HAP-1 (cell line): ENCODE measurements at regions not wholly inside any gene's neighbourhood (a gene's known extent, or its start where the extent isn't known, plus 50 kb on each side); places are given as distances from the start of the nearest gene placed in this dataset.
"Not testable (repeated sequence)": the region's sequence is repeated elsewhere in the genome, so short reads cannot be mapped to it uniquely, and the experiment has no call there.

ENCODE experiments used
- DNase-seq, 2 experiments: peaks; one replicate each; pipeline ENCODE4 v3.0.0-alpha.2; 2016 to 2020; ENCODE audit warnings: low spot score in 2 of 2
- H3K27me3 ChIP-seq: fragments of 250-450 bp; sonication (Bioruptor Pico); 2 replicates; pipeline ENCODE4 v1.5.1; 2020; ENCODE audit warnings: low read depth, mild to moderate bottlenecking, moderate library complexity
- H3K36me3 ChIP-seq: fragments of 250-450 bp; sonication (Bioruptor Pico); replicated peaks from 2 replicates; pipeline ENCODE4 v1.5.1; 2020; ENCODE audit warnings: mild to moderate bottlenecking
- H3K4me1 ChIP-seq: fragments of 250-450 bp; sonication (Bioruptor Pico); 2 replicates; pipeline ENCODE4 v1.5.1; 2020; ENCODE audit warnings: mild to moderate bottlenecking
- H3K4me3 ChIP-seq: fragments of 250-450 bp; sonication (Bioruptor Pico); 2 replicates; pipeline ENCODE4 v1.5.1; 2020; ENCODE audit warnings: mild to moderate bottlenecking, moderate library complexity
- H3K9me3 ChIP-seq: fragments of 250-450 bp; sonication (Bioruptor Pico); 2 replicates; pipeline ENCODE4 v1.5.1; 2020; ENCODE audit warnings: mild to moderate bottlenecking, moderate library complexity
- in situ Hi-C: fragments of 300-500 bp; cut with MboI; formaldehyde crosslinking; loops from 3 replicates; pipeline ENCODE4 v1.14.3; 2020; ENCODE audit warnings: low sequenced_read_pairs, inconsistent platforms, mixed read lengths

GRCh38 chr14:104230946-104231345 is 92.6 kb downstream of the KIF26A start:
- no peak for DNase-seq
- Histone ChIP-seq H3K36me3 (no peaks in the 10 kb centered on the region), H3K9me3 (peaks cover 3% of the 10 kb centered on the region), H3K27me3 (no peaks in the 10 kb centered on the region), H3K4me1 (no peaks in the 10 kb centered on the region), H3K4me3 (no peak overlapping the region)
- in situ Hi-C loops = no loop called here

- no peak for DNase-seq
- Histone ChIP-seq H3K27me3 (no peaks in the 10 kb centered on the region), H3K4me1 (no peaks in the 10 kb centered on the region), H3K36me3 (no peaks in the 10 kb centered on the region), H3K9me3 (peaks cover 3% of the 10 kb centered on the region), H3K4me3 (no peak overlapping the region)
- in situ Hi-C loops = no loop called here
Measured at GRCh38 chr14:104232070-104232484, 93.7 kb downstream of the KIF26A start.

- in situ Hi-C loops, H3K4me3 ChIP-seq, H3K27me3 ChIP-seq, DNase-seq, H3K36me3 ChIP-seq, H3K4me1 ChIP-seq, H3K9me3 ChIP-seq: not testable (repeated sequence)
Measured at GRCh38 chr14:104234007-104234786, 95.8 kb downstream of the KIF26A start.

- Histone ChIP-seq H3K36me3 (no peaks in the 10 kb centered on the region), H3K4me3 (no peak overlapping the region), H3K27me3 (no peaks in the 10 kb centered on the region), H3K4me1 (no peaks in the 10 kb centered on the region), H3K9me3 (peaks cover 3% of the 10 kb centered on the region)
- DNase-seq = no peak
- in situ Hi-C loops = no loop called here
Measured at GRCh38 chr14:104235686-104236085, 97.3 kb downstream of the KIF26A start.

- no peak for DNase-seq
- H3K36me3 ChIP-seq = no peaks in the 10 kb centered on the region
- H3K4me1 ChIP-seq = no peaks in the 10 kb centered on the region
- in situ Hi-C loops = no loop called here
- peaks cover 3% of the 10 kb centered on the region for H3K9me3 ChIP-seq
- H3K4me3 ChIP-seq = no peak overlapping the region
- no peaks in the 10 kb centered on the region for H3K27me3 ChIP-seq
Measured at GRCh38 chr14:104237651-104238423, 99.5 kb downstream of the KIF26A start.

GRCh38 chr14:104238424-104239184 is 100.2 kb downstream of the KIF26A start:
- Histone ChIP-seq H3K36me3 (no peaks in the 10 kb centered on the region), H3K4me3 (no peak overlapping the region), H3K27me3 (no peaks in the 10 kb centered on the region), H3K9me3 (no peaks in the 10 kb centered on the region), H3K4me1 (no peaks in the 10 kb centered on the region)
- in situ Hi-C loops = no loop called here
- DNase-seq = no peak

GRCh38 chr14:104239185-104239775 is 100.9 kb downstream of the KIF26A start:
- Histone ChIP-seq H3K36me3 (no peaks in the 10 kb centered on the region), H3K4me3 (no peak overlapping the region), H3K4me1 (no peaks in the 10 kb centered on the region), H3K9me3 (no peaks in the 10 kb centered on the region), H3K27me3 (no peaks in the 10 kb centered on the region)
- no peak for DNase-seq
- in situ Hi-C loops = no loop called here

- DNase-seq = no peak
- H3K4me3 ChIP-seq = no peak overlapping the region
- in situ Hi-C loops = no loop called here
Measured at GRCh38 chr14:104239861-104240301, 101.5 kb downstream of the KIF26A start.

GRCh38 chr14:104240434-104241157 is 102.2 kb downstream of the KIF26A start:
- in situ Hi-C loops = no loop called here
- Histone ChIP-seq H3K36me3 (no peaks in the 10 kb centered on the region), H3K4me3 (no peak overlapping the region), H3K4me1 (no peaks in the 10 kb centered on the region), H3K9me3 (no peaks in the 10 kb centered on the region), H3K27me3 (no peaks in the 10 kb centered on the region)
- no peak for DNase-seq

More at GRCh38 chr14:104239861-104240301, 101.5 kb downstream of the KIF26A start:
- Histone ChIP-seq H3K36me3 (no peaks in the 10 kb centered on the region), H3K27me3 (no peaks in the 10 kb centered on the region), H3K4me1 (no peaks in the 10 kb centered on the region), H3K9me3 (no peaks in the 10 kb centered on the region)

GRCh38 chr14:104243200-104243599 is 104.8 kb downstream of the KIF26A start:
- no peaks in the 10 kb centered on the region for H3K36me3 ChIP-seq
- H3K9me3 ChIP-seq = no peaks in the 10 kb centered on the region
- no peak for DNase-seq
- no peaks in the 10 kb centered on the region for H3K4me1 ChIP-seq
- no peak overlapping the region for H3K4me3 ChIP-seq
- in situ Hi-C loops = no loop called here
- H3K27me3 ChIP-seq = no peaks in the 10 kb centered on the region

- Histone ChIP-seq H3K36me3 (no peaks in the 10 kb centered on the region), H3K4me3 (no peak overlapping the region), H3K4me1 (no peaks in the 10 kb centered on the region), H3K27me3 (no peaks in the 10 kb centered on the region), H3K9me3 (no peaks in the 10 kb centered on the region)
- no peak for DNase-seq
- in situ Hi-C loops = no loop called here
Measured at GRCh38 chr14:104244221-104245011, 106.0 kb downstream of the KIF26A start.

GRCh38 chr14:104245075-104245474 is 106.7 kb downstream of the KIF26A start:
- in situ Hi-C loops = no loop called here
- H3K4me3 ChIP-seq = no peak overlapping the region
- no peaks in the 10 kb centered on the region for H3K36me3 ChIP-seq
- no peaks in the 10 kb centered on the region for H3K9me3 ChIP-seq
- H3K27me3 ChIP-seq = no peaks in the 10 kb centered on the region
- no peak for DNase-seq
- H3K4me1 ChIP-seq = no peaks in the 10 kb centered on the region
